ENCODE measurements at regions not wholly inside any gene's neighbourhood (a gene's known extent, or its start where the extent isn't known, plus 50 kb on each side); places are given as distances from the start of the nearest gene placed in this dataset.
"Not testable (repeated sequence)": the region's sequence is repeated elsewhere in the genome, so short reads cannot be mapped to it uniquely, and the experiment has no call there.

DNA sequence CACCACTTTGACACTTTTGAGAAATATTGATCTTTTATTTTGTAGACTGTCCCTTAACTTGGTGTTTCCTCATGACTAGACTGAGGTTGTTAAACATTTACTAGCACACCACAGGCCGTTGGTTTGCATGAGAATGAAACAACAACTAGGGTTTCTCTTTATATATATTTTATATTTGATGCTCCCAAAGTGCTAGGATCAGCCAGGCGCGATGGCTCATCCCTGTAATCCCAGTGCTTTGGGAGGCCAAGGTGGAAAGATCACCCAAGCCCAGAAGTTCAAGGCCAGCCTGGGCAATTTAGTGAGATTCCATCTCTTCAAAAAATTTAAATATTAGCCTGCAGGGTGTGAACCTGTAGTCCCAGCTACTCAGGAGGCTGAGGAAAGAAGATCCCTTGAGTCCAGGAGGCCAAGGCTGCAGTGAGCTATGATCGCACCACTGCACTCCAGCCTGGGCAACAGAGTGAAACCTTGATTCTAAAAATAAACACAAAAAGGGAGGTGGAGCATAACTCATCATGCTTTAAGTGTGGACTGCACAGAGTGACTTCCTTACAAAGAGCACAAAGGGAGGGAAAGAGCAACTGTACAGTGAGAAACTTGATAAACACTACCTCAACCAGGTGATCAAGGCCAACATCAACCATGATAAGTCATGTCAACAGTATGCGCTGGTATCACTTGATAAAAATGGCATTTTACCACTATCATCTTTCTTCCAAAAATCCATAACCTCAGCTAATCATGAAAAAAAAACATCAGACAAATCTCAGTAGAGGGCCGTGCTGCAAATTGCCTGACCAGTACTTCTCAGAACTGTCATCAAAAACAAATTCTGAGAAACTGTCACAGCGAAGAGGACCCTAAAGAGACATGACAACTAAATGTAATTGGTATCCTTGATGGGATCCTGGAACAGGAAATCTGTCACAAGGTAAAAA lies 72.8 kb upstream of the ATF7IP2 start:
- DNase-seq (ENCODE audit: low read depth in 4 of 4, low spot score in 1 of 4), result no peak

DNA sequence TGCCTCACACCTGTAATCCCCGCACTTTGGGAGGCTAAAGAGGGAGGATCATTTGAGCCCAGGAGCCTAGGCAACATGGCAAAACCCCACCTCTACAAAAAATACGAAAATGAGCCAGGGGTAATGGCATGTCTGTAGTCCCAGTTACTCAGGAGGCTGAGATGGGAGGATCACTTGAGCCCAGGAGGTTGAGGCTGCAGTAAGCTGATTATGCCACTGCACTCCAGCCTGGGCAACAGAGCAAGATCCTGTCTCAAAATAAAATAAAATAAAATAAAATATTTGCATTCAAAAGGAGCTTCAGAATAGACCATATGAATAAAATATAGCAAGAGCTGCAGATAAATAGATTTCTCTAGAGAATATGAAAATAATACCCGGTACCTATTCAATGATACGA lies 71.5 kb upstream of the ATF7IP2 start:
- DNase-seq (ENCODE audit: low read depth in 4 of 4, low spot score in 1 of 4), result no peak

GRCh38 chr16:10314811-10315210 lies 71.0 kb upstream of the ATF7IP2 start:
- no peak for DNase-seq (ENCODE audit: low read depth in 4 of 4, low spot score in 1 of 4)

- no peak for DNase-seq (ENCODE audit: low read depth in 4 of 4, low spot score in 1 of 4)
Observed at GRCh38 chr16:10317425-10318001, 68.3 kb upstream of the ATF7IP2 start.

DNA sequence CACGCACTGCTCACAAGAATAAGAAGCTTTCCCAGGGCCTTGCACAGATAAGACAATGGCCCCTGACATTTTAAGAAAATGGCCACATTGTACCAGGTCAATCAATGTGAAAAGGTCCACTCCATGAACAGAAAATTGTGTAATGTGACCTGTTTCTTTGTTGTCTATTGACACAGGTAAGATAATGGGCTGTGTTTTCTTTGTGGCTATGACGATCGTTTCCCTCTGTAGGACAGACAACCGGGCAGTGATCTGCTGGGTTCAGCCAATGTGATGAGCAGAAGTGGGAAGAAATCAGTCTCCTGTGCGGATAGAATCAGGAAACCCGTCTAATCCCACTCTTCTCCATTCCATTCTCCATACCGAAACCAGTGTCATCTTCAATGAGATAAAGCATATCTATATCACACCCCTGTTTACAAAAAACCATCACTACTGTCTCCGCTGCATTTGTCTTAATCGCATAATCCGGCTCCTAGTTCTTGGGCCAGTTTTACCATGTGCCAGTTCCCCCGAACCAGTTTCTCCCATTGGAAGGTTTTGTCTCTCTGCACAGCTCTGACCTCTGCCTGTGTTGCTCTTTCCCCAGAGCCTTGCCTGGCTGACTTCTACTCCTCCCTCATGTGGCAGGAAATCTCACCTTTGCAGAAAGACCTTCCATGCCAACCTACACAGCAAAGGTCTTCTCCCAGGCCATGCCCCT lies 66.9 kb upstream of the ATF7IP2 start:
- no peak for DNase-seq (ENCODE audit: low read depth in 4 of 4, low spot score in 1 of 4)

DNA sequence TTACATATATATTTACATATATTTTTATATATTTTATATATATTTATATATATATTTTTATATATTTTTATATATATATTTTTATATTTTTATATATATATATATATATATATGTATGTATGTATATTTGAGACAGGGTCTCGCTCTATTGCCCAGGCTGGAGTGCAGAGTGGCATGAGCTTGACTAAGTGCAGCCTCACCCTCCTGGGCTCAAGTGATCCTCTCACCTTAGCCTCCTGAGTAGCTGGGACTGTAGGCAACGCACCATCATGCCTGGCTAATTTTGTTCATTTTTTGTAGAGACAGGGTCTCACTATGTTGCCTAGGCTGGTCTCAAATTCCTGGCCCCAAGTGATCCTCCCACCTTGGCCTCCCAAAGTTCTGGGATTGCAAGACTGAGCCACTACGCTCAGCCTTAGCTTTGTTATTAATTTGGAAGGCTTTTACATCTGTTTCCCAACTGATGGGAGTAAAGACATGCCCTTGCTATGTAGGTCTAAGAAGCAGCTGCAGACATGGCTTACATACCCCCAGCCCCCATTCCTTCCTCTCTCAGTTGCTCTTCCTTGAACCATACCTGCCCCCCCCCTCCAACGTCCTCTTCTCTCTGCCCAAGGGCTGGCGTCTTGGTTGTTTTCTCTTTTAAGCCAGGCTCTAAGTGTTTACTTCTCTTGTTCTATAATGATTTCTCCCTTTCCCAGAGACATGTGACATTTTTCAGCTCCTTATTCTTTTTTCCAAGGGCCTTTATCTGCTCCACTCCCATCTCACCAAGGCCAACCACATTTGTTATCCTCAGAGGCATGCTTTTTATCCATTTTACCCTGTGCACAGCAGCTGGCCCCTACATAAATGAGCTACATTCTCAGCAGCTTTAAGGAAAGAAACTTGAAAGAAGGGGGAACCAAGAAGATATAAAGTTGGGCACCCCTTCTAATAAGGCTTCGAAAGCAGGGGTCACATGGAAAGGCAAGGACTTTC lies 64.2 kb upstream of the ATF7IP2 start:
- no peak for DNase-seq (ENCODE audit: low read depth in 4 of 4, low spot score in 1 of 4)

DNA sequence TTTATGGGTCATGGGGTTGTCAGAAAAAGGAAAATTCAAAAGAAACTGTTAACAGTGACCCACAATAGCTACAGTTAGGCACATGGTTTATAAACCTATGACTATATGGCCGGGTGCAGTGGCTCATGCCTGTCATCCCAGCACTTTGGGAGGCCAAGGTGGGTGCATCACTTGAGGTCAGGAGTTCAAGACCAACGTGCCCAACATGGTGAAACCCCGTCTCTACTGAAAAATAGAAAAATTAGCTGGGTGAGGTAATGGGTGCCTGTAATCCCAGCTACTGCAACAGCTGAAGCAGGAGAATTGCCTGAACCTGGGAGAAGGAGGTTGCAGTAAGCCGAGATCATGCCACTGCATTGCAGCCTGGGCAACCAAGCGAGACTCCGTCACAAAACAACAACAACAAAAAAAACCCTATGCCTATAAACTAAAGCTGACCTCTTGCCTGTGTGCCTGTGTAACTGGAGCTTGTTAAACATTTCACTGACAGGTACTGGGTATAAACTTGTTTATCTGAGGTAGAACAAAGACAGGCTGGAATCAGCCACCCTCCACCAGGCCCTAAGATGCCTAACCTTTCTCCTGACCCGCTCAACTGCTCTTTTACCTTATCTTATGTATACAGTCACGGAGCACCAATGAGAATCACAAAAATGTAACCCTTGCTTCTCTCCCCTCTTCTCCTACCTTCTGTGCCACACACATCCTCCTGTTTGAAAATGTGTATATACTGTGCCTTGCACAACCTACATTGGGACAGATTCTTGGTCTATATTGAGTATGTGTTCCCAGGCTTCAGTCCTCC lies 62.9 kb upstream of the ATF7IP2 start:
- DNase-seq (ENCODE audit: low read depth in 4 of 4, low spot score in 1 of 4), result no peak

DNA sequence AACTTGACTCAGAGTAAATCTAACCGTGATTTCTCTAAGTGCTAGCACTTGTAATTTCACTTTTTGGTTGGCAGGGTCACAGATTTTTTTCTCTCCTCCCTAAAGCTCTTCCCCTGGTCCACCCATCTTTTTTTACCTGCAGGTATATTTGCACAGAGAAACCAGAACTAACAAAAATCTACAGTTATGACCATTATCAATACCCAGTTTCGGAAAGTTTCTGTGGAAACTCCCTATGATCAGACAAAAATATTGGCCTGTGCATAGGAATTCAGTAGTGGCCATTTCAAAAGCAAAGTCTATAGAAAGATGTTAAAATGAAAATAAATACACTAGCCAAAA lies 62.4 kb upstream of the ATF7IP2 start:
- DNase-seq (ENCODE audit: low read depth in 4 of 4, low spot score in 1 of 4), result no peak

- DNase-seq (ENCODE audit: low read depth in 4 of 4, low spot score in 1 of 4), result no peak
Observed at GRCh38 chr16:10324210-10324609, 61.7 kb upstream of the ATF7IP2 start.

DNA sequence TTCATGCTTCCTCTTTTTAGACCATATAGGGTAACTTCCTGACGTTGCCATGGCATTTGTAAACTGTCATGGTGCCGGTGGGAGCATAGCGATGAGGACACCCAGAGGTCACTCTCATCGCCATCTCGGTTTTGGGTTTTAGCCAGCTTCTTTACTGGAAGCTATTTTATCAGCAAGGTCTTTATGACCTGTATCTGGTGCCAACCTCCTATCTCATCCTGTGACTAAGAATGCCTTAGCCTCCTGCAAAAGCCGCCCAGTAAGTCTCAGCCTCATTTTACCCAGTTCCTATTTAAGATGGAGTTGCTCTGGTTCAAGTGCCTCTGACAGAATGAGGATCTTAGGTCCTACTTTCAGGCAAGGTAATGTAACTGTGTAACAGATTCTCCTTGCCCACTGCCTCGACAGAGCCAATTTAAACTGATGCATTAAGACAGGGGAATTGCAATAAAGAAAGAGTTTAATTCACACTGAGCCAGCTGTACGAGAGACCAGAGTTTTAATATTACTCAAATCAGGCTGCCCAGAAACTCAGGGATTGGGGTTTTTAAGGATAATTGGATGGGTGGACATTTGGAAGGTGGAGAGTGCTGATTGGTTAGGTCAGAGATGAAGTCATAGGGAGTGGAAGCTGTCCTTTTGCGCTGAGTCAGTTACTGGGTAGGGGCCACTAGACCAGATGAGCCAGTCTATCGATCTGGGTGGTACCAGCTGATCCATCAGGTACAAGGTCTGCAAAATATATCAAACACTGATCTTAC lies 59.9 kb upstream of the ATF7IP2 start:
- no peak for DNase-seq (ENCODE audit: low read depth in 4 of 4, low spot score in 1 of 4)

DNA sequence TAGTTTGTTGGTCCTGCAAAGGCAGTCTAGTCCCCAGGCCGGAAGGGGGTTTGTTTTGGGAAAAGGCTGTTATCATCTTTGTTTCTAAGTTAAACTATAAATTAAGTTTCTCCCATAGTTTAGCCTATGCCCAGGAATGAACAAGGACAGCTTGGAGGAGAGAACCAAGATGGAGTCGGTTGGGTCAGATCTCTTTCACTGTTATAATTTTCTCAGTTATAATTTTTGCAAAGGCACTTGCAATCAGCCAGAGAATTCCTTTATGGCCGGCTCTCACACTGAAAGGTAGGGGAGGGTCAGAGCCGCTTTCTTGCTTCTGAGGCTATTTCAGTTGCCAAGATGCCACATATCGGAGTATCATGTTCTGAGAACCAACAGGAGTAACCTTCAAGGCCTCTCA lies 59.2 kb upstream of the ATF7IP2 start:
- no peak for DNase-seq (ENCODE audit: low read depth in 4 of 4, low spot score in 1 of 4)

- DNase-seq (ENCODE audit: low read depth in 4 of 4, low spot score in 1 of 4), result not testable (repeated sequence)
Observed at GRCh38 chr16:10328291-10328690, 57.6 kb upstream of the ATF7IP2 start.

DNA sequence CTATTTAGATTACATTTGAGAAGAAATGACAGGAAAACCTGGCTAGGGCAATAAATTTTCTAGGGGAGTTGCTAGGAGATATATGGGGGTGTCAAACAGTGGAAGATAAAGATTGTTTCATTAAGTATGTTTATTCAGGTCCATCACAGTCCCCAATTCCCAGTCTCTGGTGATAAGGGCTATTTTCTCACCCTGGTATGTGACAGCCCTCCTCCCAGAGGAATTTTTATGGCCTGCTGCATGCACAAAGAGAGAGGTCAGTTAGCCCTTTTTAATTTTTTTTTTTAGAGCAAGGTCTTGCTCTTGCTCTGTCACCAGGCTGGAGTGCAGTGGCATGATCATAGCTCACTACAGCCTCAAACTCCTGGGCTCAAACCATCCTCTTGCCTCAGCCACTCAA lies 53.6 kb upstream of the ATF7IP2 start:
- DNase-seq (ENCODE audit: low read depth in 4 of 4, low spot score in 1 of 4), result no peak

GRCh38 chr16:10332775-10333174 lies 53.1 kb upstream of the ATF7IP2 start:
- no peak for DNase-seq (ENCODE audit: low read depth in 4 of 4, low spot score in 1 of 4)

- DNase-seq (ENCODE audit: low read depth in 4 of 4, low spot score in 1 of 4), result no peak
Observed at GRCh38 chr16:10333321-10334032, 52.4 kb upstream of the ATF7IP2 start.

- DNase-seq (ENCODE audit: low read depth in 4 of 4, low spot score in 1 of 4), result no peak
Observed at GRCh38 chr16:10335681-10336080, 50.2 kb upstream of the ATF7IP2 start.
